WTC11 (cell line): ENCODE measurements at regions not wholly inside any gene's neighbourhood (a gene's known extent, or its start where the extent isn't known, plus 50 kb on each side); places are given as distances from the start of the nearest gene placed in this dataset.

Experiments
- ATAC-seq: fragments of 200-7000 bp; cut with Tn5 transposase; 2 replicates; pipeline ENCODE4 v1.10.0; 2021; ENCODE audit warnings: mild to moderate bottlenecking, moderate library complexity
- CTCF ChIA-PET: fragments of 300-600 bp; sonication (Branson Sonifier 250); formaldehyde crosslinking; loops from one replicate; lab custom pipeline; 2021; ENCODE audit warnings: antibody characterized with exemption; lab: Charles Lee
- POLR2A ChIA-PET: fragments of 350-600 bp; sonication (Branson Sonifier 250); formaldehyde crosslinking; loops from one replicate; lab custom pipeline; 2021; ENCODE audit warnings: antibody characterized with exemption; lab: Charles Lee
- DNase-seq: peaks from one replicate; pipeline ENCODE4 v3.0.0; 2021; ENCODE audit warnings: low spot score
- H3K27ac Mint-ChIP-seq: 2 replicates; pipeline ENCODE4 v1.8.0; 2021; ENCODE audit warnings: mixed read lengths
- H3K27me3 Mint-ChIP-seq: 2 replicates; pipeline ENCODE4 v1.8.0; 2021; ENCODE audit warnings: low read depth, mild to moderate bottlenecking, moderate library complexity, mixed read lengths
- H3K36me3 Mint-ChIP-seq: 2 replicates; pipeline ENCODE4 v1.8.0; 2021; ENCODE audit warnings: mixed read lengths
- H3K4me1 Mint-ChIP-seq: 2 replicates; pipeline ENCODE4 v1.8.0; 2022; ENCODE audit warnings: mixed read lengths
- H3K4me3 Mint-ChIP-seq: 2 replicates; pipeline ENCODE4 v1.8.0; 2021; ENCODE audit warnings: mild to moderate bottlenecking, moderate library complexity, mixed read lengths
- H3K9me3 Mint-ChIP-seq: 2 replicates; pipeline ENCODE4 v1.8.0; 2021; ENCODE audit warnings: mixed read lengths
- EMX1 ChIP-seq: fragments of 250-450 bp; sonication (Bioruptor Pico); IDR thresholded peaks from 2 replicates; pipeline ENCODE4 v1.8.0; 2021; ENCODE audit warnings: mild to moderate bottlenecking
- ESRRA ChIP-seq: sonication (generic); formaldehyde crosslinking; IDR thresholded peaks from 2 replicates; pipeline ENCODE4 v1.8.1; 2022; ENCODE audit warnings: mild to moderate bottlenecking, missing genetic modification reagents, borderline replicate concordance
- FOXP1 ChIP-seq: sonication (generic); formaldehyde crosslinking; IDR thresholded peaks from 2 replicates; pipeline ENCODE4 v1.8.0; 2022; ENCODE audit warnings: missing genetic modification reagents, mild to moderate bottlenecking, moderate library complexity, borderline replicate concordance
- KAT7 ChIP-seq: sonication (generic); formaldehyde crosslinking; IDR thresholded peaks from 2 replicates; pipeline ENCODE4 v1.8.1; 2023; ENCODE audit warnings: missing genetic modification reagents, mild to moderate bottlenecking, borderline replicate concordance
- MYBL2 ChIP-seq: sonication (generic); formaldehyde crosslinking; IDR thresholded peaks from 2 replicates; pipeline ENCODE4 v1.8.1; 2023; ENCODE audit warnings: mild to moderate bottlenecking, moderate library complexity, missing genetic modification reagents
- NFE2L1 ChIP-seq: sonication (generic); formaldehyde crosslinking; IDR thresholded peaks from 2 replicates; pipeline ENCODE4 v1.8.1; 2023; ENCODE audit warnings: missing genetic modification reagents
- PRRX2 ChIP-seq: fragments of 250-450 bp; sonication (Bioruptor Pico); IDR thresholded peaks from 2 replicates; pipeline ENCODE4 v1.8.0; 2021; ENCODE audit warnings: mild to moderate bottlenecking
- ZNF121 ChIP-seq: sonication (generic); formaldehyde crosslinking; IDR thresholded peaks from 2 replicates; pipeline ENCODE4 v1.8.0; 2023; ENCODE audit warnings: missing genetic modification reagents
- ZNF138 ChIP-seq: sonication (generic); formaldehyde crosslinking; conservative IDR thresholded peaks from 2 replicates; pipeline ENCODE4 v1.8.1; 2022; ENCODE audit warnings: mild to moderate bottlenecking, moderate library complexity, missing genetic modification reagents
- TF ChIP-seq, protein P1 (sequence below): sonication (generic); formaldehyde crosslinking; IDR thresholded peaks from 2 replicates; pipeline ENCODE4 v1.8.0; 2023; ENCODE audit warnings: mild to moderate bottlenecking, missing genetic modification reagents
- TF ChIP-seq, protein P2 (sequence below): fragments of 250-450 bp; sonication (Bioruptor Pico); IDR thresholded peaks from 2 replicates; pipeline ENCODE4 v1.8.0; 2021; ENCODE audit warnings: mild to moderate bottlenecking
- TF ChIP-seq, protein P3 (sequence below): sonication (generic); formaldehyde crosslinking; IDR thresholded peaks from 2 replicates; pipeline ENCODE4 v1.8.0; 2022; ENCODE audit warnings: missing genetic modification reagents
- TF ChIP-seq, protein P4 (sequence below): sonication (generic); formaldehyde crosslinking; IDR thresholded peaks from 2 replicates; pipeline ENCODE4 v1.8.1; 2023; ENCODE audit warnings: mild to moderate bottlenecking, missing genetic modification reagents
- TF ChIP-seq, protein P5 (sequence below): fragments of 250-450 bp; sonication (Bioruptor Pico); IDR thresholded peaks from 2 replicates; pipeline ENCODE4 v1.9.0; 2021; ENCODE audit warnings: mild to moderate bottlenecking
- TF ChIP-seq, protein P6 (sequence below): sonication (generic); formaldehyde crosslinking; IDR thresholded peaks from 2 replicates; pipeline ENCODE4 v1.8.1; 2022; ENCODE audit warnings: low read depth, mild to moderate bottlenecking, moderate library complexity, missing genetic modification reagents, borderline replicate concordance
- TF ChIP-seq, protein P7 (sequence below): sonication (generic); formaldehyde crosslinking; IDR thresholded peaks from 2 replicates; pipeline ENCODE4 v1.8.1; 2023; ENCODE audit warnings: mild to moderate bottlenecking, moderate library complexity, missing genetic modification reagents

DNA sequence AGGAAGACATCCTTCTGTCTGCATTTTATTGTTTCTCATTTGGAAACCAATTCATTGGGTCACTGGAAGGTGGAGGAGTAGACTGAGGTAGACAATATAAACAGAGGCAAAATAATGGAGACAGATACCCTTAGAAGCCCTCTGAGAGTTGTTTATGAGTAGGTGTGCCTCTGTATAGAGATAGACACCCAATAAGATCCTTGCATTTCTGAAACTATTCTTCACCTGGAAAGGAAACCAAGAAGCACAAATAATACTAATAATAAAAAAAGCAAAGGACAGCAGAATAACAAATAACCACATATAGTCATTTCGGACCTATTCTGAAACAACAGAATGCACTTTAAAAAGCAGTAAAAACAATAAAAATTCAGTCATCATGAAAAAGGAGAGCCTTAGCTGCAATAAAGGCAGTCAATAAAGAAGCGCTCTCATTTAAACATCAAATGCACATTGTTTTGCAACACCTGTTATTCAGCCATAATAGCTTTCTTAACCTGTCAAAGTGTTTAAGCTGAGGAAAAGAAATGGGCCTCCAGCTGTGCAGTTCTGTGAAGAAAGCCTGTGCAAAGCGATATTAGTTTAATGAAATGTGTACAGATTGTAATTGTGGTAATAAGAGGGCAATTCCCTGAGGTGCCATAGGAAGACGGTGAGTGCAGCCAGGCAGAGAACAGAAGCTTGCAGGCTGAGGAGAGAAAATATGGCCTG lies 904.2 kb downstream of the STPG2 start (continued):
- TF ChIP-seq, protein P1, sequence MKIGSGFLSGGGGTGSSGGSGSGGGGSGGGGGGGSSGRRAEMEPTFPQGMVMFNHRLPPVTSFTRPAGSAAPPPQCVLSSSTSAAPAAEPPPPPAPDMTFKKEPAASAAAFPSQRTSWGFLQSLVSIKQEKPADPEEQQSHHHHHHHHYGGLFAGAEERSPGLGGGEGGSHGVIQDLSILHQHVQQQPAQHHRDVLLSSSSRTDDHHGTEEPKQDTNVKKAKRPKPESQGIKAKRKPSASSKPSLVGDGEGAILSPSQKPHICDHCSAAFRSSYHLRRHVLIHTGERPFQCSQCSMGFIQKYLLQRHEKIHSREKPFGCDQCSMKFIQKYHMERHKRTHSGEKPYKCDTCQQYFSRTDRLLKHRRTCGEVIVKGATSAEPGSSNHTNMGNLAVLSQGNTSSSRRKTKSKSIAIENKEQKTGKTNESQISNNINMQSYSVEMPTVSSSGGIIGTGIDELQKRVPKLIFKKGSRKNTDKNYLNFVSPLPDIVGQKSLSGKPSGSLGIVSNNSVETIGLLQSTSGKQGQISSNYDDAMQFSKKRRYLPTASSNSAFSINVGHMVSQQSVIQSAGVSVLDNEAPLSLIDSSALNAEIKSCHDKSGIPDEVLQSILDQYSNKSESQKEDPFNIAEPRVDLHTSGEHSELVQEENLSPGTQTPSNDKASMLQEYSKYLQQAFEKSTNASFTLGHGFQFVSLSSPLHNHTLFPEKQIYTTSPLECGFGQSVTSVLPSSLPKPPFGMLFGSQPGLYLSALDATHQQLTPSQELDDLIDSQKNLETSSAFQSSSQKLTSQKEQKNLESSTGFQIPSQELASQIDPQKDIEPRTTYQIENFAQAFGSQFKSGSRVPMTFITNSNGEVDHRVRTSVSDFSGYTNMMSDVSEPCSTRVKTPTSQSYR = no peak
- TF ChIP-seq MYBL2 = no peak
- TF ChIP-seq PRRX2 (CRISPR knock-in tag) = no peak
- no peak for TF ChIP-seq ESRRA
- TF ChIP-seq, protein P2, sequence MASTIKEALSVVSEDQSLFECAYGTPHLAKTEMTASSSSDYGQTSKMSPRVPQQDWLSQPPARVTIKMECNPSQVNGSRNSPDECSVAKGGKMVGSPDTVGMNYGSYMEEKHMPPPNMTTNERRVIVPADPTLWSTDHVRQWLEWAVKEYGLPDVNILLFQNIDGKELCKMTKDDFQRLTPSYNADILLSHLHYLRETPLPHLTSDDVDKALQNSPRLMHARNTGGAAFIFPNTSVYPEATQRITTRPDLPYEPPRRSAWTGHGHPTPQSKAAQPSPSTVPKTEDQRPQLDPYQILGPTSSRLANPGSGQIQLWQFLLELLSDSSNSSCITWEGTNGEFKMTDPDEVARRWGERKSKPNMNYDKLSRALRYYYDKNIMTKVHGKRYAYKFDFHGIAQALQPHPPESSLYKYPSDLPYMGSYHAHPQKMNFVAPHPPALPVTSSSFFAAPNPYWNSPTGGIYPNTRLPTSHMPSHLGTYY = no peak
- TF ChIP-seq KAT7 (CRISPR knock-in tag) = no peak
- TF ChIP-seq, protein P3, sequence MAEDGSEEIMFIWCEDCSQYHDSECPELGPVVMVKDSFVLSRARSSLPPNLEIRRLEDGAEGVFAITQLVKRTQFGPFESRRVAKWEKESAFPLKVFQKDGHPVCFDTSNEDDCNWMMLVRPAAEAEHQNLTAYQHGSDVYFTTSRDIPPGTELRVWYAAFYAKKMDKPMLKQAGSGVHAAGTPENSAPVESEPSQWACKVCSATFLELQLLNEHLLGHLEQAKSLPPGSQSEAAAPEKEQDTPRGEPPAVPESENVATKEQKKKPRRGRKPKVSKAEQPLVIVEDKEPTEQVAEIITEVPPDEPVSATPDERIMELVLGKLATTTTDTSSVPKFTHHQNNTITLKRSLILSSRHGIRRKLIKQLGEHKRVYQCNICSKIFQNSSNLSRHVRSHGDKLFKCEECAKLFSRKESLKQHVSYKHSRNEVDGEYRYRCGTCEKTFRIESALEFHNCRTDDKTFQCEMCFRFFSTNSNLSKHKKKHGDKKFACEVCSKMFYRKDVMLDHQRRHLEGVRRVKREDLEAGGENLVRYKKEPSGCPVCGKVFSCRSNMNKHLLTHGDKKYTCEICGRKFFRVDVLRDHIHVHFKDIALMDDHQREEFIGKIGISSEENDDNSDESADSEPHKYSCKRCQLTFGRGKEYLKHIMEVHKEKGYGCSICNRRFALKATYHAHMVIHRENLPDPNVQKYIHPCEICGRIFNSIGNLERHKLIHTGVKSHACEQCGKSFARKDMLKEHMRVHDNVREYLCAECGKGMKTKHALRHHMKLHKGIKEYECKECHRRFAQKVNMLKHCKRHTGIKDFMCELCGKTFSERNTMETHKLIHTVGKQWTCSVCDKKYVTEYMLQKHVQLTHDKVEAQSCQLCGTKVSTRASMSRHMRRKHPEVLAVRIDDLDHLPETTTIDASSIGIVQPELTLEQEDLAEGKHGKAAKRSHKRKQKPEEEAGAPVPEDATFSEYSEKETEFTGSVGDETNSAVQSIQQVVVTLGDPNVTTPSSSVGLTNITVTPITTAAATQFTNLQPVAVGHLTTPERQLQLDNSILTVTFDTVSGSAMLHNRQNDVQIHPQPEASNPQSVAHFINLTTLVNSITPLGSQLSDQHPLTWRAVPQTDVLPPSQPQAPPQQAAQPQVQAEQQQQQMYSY (CRISPR knock-in tag) = no peak

DNA sequence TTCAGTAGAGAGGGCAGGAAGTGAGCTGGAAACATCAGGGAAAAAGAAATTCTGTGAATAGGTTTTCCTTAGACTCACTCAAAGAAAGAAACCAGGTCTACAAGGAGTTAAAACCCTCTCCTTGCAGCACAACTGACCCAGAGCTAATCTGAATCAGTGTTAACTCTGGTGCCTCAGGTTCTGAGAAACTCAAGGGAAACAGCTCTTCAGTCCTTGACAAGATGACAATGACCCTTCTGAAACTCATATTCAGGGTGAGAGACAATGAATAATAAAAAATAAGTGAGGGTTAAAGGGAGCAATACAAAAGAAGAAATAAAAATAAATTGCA lies 903.6 kb downstream of the STPG2 start:
- ChIA-PET POLR2A (no interaction called here), CTCF (no interaction called here)
- Mint-ChIP-seq H3K27ac (no peak overlapping the region), H3K4me3 (no peak overlapping the region), H3K36me3 (no peaks in the 10 kb centered on the region), H3K4me1 (peaks cover 18% of the 10 kb centered on the region), H3K9me3 (no peaks in the 10 kb centered on the region), H3K27me3 (no peaks in the 10 kb centered on the region)
- no peak for DNase-seq
- no peak for ATAC-seq
- TF ChIP-seq, protein P4, sequence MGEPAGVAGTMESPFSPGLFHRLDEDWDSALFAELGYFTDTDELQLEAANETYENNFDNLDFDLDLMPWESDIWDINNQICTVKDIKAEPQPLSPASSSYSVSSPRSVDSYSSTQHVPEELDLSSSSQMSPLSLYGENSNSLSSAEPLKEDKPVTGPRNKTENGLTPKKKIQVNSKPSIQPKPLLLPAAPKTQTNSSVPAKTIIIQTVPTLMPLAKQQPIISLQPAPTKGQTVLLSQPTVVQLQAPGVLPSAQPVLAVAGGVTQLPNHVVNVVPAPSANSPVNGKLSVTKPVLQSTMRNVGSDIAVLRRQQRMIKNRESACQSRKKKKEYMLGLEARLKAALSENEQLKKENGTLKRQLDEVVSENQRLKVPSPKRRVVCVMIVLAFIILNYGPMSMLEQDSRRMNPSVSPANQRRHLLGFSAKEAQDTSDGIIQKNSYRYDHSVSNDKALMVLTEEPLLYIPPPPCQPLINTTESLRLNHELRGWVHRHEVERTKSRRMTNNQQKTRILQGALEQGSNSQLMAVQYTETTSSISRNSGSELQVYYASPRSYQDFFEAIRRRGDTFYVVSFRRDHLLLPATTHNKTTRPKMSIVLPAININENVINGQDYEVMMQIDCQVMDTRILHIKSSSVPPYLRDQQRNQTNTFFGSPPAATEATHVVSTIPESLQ (CRISPR knock-in tag) = no peak
- TF ChIP-seq FOXP1 (no peak), NFE2L1 (CRISPR knock-in tag) (no peak), EMX1 (CRISPR knock-in tag) (no peak), ZNF138 (no peak), ZNF121 (CRISPR knock-in tag) (no peak)
- TF ChIP-seq, protein P5, sequence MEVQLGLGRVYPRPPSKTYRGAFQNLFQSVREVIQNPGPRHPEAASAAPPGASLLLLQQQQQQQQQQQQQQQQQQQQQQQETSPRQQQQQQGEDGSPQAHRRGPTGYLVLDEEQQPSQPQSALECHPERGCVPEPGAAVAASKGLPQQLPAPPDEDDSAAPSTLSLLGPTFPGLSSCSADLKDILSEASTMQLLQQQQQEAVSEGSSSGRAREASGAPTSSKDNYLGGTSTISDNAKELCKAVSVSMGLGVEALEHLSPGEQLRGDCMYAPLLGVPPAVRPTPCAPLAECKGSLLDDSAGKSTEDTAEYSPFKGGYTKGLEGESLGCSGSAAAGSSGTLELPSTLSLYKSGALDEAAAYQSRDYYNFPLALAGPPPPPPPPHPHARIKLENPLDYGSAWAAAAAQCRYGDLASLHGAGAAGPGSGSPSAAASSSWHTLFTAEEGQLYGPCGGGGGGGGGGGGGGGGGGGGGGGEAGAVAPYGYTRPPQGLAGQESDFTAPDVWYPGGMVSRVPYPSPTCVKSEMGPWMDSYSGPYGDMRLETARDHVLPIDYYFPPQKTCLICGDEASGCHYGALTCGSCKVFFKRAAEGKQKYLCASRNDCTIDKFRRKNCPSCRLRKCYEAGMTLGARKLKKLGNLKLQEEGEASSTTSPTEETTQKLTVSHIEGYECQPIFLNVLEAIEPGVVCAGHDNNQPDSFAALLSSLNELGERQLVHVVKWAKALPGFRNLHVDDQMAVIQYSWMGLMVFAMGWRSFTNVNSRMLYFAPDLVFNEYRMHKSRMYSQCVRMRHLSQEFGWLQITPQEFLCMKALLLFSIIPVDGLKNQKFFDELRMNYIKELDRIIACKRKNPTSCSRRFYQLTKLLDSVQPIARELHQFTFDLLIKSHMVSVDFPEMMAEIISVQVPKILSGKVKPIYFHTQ (CRISPR knock-in tag) = no peak
- TF ChIP-seq, protein P6, sequence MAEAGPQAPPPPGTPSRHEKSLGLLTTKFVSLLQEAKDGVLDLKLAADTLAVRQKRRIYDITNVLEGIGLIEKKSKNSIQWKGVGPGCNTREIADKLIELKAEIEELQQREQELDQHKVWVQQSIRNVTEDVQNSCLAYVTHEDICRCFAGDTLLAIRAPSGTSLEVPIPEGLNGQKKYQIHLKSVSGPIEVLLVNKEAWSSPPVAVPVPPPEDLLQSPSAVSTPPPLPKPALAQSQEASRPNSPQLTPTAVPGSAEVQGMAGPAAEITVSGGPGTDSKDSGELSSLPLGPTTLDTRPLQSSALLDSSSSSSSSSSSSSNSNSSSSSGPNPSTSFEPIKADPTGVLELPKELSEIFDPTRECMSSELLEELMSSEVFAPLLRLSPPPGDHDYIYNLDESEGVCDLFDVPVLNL (CRISPR knock-in tag) = no peak
- TF ChIP-seq, protein P7, sequence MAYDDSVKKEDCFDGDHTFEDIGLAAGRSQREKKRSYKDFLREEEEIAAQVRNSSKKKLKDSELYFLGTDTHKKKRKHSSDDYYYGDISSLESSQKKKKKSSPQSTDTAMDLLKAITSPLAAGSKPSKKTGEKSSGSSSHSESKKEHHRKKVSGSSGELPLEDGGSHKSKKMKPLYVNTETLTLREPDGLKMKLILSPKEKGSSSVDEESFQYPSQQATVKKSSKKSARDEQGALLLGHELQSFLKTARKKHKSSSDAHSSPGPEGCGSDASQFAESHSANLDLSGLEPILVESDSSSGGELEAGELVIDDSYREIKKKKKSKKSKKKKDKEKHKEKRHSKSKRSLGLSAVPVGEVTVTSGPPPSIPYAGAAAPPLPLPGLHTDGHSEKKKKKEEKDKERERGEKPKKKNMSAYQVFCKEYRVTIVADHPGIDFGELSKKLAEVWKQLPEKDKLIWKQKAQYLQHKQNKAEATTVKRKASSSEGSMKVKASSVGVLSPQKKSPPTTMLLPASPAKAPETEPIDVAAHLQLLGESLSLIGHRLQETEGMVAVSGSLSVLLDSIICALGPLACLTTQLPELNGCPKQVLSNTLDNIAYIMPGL (CRISPR knock-in tag) = no peak
- TF ChIP-seq, protein P1 = no peak
